Prostate gland (tissue), 2 donors: ENCODE measurements at regions not wholly inside any gene's neighbourhood (a gene's known extent, or its start where the extent isn't known, plus 50 kb on each side); places are given as distances from the start of the nearest gene placed in this dataset.

Source experiments
- DNase-seq: peaks from one replicate; pipeline ENCODE4 v3.0.0-alpha.2; 2019; ENCODE audit warnings: low spot score
- H3K27ac ChIP-seq, 2 donors: fragments of 200-600 bp; sonication (generic); 2 replicates each; pipeline ENCODE4 v1.5.1; 2017 to 2019
- H3K27me3 ChIP-seq: fragments of 200-600 bp; sonication (generic); replicated peaks from 2 replicates; pipeline ENCODE4 v1.5.1; 2019; ENCODE audit not compliant: insufficient read depth
- H3K36me3 ChIP-seq, 2 donors: fragments of 200-600 bp; sonication (generic); 1 replicate in 1 of 2; 2 replicates in 1 of 2; pipeline versions ENCODE4 v1.5.1 to v1.8.1; 2017 to 2019
- H3K4me1 ChIP-seq: fragments of 200-600 bp; sonication (generic); replicated peaks from 2 replicates; pipeline ENCODE4 v1.5.1; 2019
- H3K4me3 ChIP-seq, 2 donors: fragments of 200-600 bp; sonication (generic); 2 replicates each; pipeline ENCODE4 v1.5.1; 2017 to 2019
- H3K9me3 ChIP-seq: fragments of 200-600 bp; sonication (generic); 2 replicates; pipeline ENCODE4 v1.5.1; 2017
- POLR2A ChIP-seq: fragments of 450-650 bp; IDR thresholded peaks from one replicate; pipeline ENCODE4 v1.6.1; 2016; ENCODE audit warnings: antibody characterized with exemption, mild to moderate bottlenecking
- POLR2AphosphoS5 ChIP-seq: sonication (generic); formaldehyde crosslinking; IDR thresholded peaks from one replicate; pipeline ENCODE4 v1.6.1; 2017; ENCODE audit warnings: antibody characterized with exemption
- WGBS: methylation state at CpG from one replicate; pipeline ENCODE4 v1.1.5; 2018; 5-methylcytosine and 5-hydroxymethylcytosine counted together
- intact Hi-C: fragments of 100-400 bp; cut with DNase I; formaldehyde crosslinking; loops from one replicate; pipeline ENCODE4 v1.14.2; 2022
- TF ChIP-seq, protein P1 (sequence below), 4 experiments: fragments of 200-600 bp in 2 of 4; fragments of 450-650 bp in 2 of 4; sonication (generic) in 2 of 4; IDR thresholded peaks; 1 replicate in 3 of 4; 2 replicates in 1 of 4; pipeline ENCODE4 v1.5.1; 2016 to 2019; ENCODE audit warnings: antibody characterized with exemption in 4 of 4, mild to moderate bottlenecking in 2 of 4, moderate library complexity in 2 of 4

DNA sequence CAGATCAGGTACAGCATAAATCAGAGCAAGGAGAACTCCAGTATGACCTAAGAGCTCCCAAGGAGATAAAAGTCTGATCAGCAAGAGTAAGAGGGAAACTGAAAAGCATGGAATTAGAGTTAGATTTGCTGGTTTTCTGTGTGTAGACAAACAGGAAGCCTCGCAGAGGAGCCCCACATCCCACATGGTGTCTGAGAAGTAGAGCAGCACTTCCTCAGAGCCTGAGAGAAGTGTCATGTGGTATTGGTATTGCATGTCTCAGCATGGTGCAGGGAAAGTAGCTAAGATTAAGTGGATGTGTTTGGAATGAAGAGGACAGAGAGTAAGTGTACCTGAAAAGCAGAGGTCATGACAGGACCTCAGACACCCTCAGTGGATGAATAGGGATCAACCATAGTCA is 175.4 kb upstream of the GBE1 start:
- TF ChIP-seq POLR2AphosphoS5 (no peak), POLR2A (no peak)
- TF ChIP-seq, protein P1, sequence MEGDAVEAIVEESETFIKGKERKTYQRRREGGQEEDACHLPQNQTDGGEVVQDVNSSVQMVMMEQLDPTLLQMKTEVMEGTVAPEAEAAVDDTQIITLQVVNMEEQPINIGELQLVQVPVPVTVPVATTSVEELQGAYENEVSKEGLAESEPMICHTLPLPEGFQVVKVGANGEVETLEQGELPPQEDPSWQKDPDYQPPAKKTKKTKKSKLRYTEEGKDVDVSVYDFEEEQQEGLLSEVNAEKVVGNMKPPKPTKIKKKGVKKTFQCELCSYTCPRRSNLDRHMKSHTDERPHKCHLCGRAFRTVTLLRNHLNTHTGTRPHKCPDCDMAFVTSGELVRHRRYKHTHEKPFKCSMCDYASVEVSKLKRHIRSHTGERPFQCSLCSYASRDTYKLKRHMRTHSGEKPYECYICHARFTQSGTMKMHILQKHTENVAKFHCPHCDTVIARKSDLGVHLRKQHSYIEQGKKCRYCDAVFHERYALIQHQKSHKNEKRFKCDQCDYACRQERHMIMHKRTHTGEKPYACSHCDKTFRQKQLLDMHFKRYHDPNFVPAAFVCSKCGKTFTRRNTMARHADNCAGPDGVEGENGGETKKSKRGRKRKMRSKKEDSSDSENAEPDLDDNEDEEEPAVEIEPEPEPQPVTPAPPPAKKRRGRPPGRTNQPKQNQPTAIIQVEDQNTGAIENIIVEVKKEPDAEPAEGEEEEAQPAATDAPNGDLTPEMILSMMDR (IDR thresholded peaks at IDR 0.05): no peak
- no peak for DNase-seq
- Histone ChIP-seq H3K27ac (no peak overlapping the region), H3K4me3 (no peak overlapping the region), H3K36me3 (no peaks in the 10 kb centered on the region), H3K4me1 (no peaks in the 10 kb centered on the region), H3K9me3 (no peaks in the 10 kb centered on the region), H3K27me3 (no peaks in the 10 kb centered on the region)
- intact Hi-C loops: no loop called here
- 77% methylated on average over 1 of the region's 1 CpG for WGBS

DNA sequence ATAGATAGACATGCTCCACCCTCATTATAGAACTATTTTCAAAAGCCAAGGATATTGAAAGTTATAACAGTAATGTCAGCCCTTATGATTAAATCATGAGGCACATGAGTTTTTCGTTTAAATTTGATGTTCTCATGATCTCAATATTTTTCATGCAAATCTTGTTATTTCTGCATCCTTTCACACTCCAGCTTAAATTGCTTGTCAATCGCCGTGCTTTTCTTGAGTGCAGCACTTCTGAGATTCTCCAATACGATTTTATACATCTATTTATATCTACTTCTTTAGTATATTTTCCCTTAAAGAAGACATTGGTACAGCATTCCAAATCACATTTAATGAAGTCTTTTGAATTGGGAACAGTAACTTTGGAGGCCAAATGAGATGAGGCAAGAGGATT is 171.2 kb upstream of the GBE1 start:
- 93% methylated on average over 4 of the region's 4 CpGs for WGBS
- H3K36me3 ChIP-seq: no peaks in the 10 kb centered on the region
- no peak for DNase-seq
- H3K4me3 ChIP-seq: no peak overlapping the region
- TF ChIP-seq POLR2A (no peak), POLR2AphosphoS5 (no peak)
- TF ChIP-seq, protein P1 (IDR thresholded peaks at IDR 0.05): no peak
- H3K27ac ChIP-seq: no peak overlapping the region
- no peaks in the 10 kb centered on the region for H3K9me3 ChIP-seq
- H3K4me1 ChIP-seq: no peaks in the 10 kb centered on the region
- H3K27me3 ChIP-seq: no peaks in the 10 kb centered on the region
- intact Hi-C loops: no loop called here

DNA sequence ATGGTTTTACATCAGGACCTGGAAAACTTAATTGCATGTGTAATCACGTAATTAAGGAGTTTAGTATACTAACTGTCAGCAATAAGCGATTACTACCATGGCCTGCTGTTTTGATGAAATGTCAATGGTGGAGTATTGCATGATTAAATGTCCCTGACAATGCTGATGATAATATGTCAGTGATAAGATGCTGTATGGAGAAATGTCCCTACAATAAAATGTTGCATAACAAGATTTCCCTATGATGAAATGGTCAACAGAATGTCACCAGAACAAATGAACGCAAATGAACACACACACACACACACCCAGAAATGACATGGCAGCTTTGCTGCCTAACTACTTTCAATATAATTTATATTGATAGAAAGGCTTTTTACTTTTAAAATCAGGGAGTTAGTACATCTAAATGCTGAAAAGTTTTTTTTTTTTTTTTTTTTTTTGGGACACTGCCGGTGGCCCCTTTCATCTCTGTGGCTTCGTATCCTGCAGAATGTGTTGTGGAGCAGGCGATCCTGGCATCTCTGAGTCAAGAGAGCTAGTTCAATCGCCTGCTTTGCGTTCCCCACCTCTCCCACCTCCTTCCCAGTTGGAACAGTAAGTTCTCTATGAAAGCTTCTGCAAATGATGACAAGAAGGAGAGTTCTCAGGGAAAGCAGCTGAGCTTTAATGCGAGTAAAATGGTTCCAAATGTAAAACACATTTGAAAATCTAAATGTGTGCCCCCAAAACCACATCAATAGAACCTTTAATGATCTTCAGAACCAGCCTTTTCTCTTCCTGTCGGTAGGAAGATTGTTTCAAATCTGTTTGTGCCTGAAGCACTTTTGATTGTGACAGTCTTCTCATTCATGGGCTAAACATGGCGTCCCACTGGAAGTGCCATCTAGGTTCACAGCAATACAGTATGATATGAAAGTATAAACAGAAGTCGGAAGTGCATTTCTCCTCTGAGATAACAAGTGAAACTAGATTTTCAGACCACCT is 170.1 kb upstream of the GBE1 start:
- H3K27ac ChIP-seq: no peak overlapping the region
- no peaks in the 10 kb centered on the region for H3K9me3 ChIP-seq
- no peak for TF ChIP-seq POLR2AphosphoS5
- TF ChIP-seq, protein P1 (IDR thresholded peaks at IDR 0.05): no peak
- no peak for TF ChIP-seq POLR2A
- intact Hi-C loops: no loop called here
- no peaks in the 10 kb centered on the region for H3K27me3 ChIP-seq
- WGBS: 82% methylated on average over 12 of the region's 12 CpGs
- no peaks in the 10 kb centered on the region for H3K36me3 ChIP-seq
- no peaks in the 10 kb centered on the region for H3K4me1 ChIP-seq
- no peak for DNase-seq
- H3K4me3 ChIP-seq: no peak overlapping the region

DNA sequence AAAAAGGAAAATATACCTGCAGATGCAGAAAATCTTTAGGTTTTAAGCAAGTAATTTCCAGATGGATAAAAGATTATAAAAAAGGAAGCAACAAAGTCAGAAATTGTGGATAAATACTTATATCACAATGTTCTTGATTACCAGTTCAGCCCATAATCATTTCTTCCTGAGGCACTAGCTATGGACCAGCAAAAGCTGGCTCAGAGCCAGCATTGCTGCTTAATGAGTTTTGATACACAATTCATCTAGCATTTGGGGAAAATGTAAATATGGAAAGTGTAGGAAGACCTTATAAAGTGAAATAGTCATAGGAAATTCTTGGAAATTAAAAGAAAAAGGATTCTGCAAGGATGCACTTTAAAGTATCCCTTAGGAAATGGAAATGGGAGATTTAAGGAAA is 168.3 kb upstream of the GBE1 start:
- intact Hi-C loops: no loop called here
- no peak for DNase-seq
- H3K27me3 ChIP-seq: no peaks in the 10 kb centered on the region
- H3K27ac ChIP-seq: no peak overlapping the region
- no peaks in the 10 kb centered on the region for H3K36me3 ChIP-seq
- no peak overlapping the region for H3K4me3 ChIP-seq
- H3K4me1 ChIP-seq: no peaks in the 10 kb centered on the region
- no peak for TF ChIP-seq POLR2AphosphoS5
- TF ChIP-seq, protein P1 (IDR thresholded peaks at IDR 0.05): no peak
- no peak for TF ChIP-seq POLR2A
- no peaks in the 10 kb centered on the region for H3K9me3 ChIP-seq

DNA sequence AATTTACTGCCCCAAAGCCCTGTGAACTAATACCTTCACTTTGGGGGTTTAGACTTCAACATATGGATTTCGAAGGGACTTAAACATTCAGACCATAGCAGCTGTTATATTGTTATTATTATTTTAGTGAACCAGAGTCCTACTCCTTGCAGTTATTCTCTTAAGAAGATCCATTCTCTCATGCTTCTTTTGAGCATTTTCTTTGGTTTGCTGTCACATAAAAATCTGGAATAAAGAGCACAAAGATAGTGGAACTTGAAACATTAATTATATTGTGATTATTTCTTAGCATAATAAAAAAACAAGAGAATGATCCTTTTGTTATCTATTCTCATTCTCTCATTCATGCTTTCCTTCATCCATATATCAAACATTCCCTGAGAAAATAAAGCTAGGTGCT is 166.4 kb upstream of the GBE1 start:
- Histone ChIP-seq H3K27ac (no peak overlapping the region), H3K36me3 (no peaks in the 10 kb centered on the region), H3K4me3 (no peak overlapping the region), H3K9me3 (no peaks in the 10 kb centered on the region), H3K27me3 (no peaks in the 10 kb centered on the region), H3K4me1 (no peaks in the 10 kb centered on the region)
- intact Hi-C loops: no loop called here
- DNase-seq: no peak
- 100% methylated on average over 1 of the region's 1 CpG for WGBS
- TF ChIP-seq, protein P1 (IDR thresholded peaks at IDR 0.05): no peak
- TF ChIP-seq POLR2AphosphoS5 (no peak), POLR2A (no peak)
